ES-I3 (cell line): ENCODE measurements at regions not wholly inside any gene's neighbourhood (a gene's known extent, or its start where the extent isn't known, plus 50 kb on each side); places are given as distances from the start of the nearest gene placed in this dataset.
"Not testable (repeated sequence)": the region's sequence is repeated elsewhere in the genome, so short reads cannot be mapped to it uniquely, and the experiment has no call there.

Experiments
- H3K36me3 ChIP-seq: 2 replicates; pipeline ENCODE4 v1.6.1; 2013; ENCODE audit warnings: mild to moderate bottlenecking, low read length, control low read depth, moderate library complexity; ENCODE audit not compliant: insufficient read depth
- H3K4me1 ChIP-seq: 2 replicates; pipeline ENCODE4 v1.6.1; 2013; ENCODE audit warnings: mild to moderate bottlenecking, control low read depth, low read length; ENCODE audit not compliant: insufficient read depth
- H3K9ac ChIP-seq: 2 replicates; pipeline ENCODE4 v1.6.1; 2013; ENCODE audit warnings: low read depth, mild to moderate bottlenecking, low read length, moderate library complexity
- H3K9me3 ChIP-seq: 2 replicates; pipeline ENCODE4 v1.6.1; 2013; ENCODE audit warnings: mild to moderate bottlenecking, low read length, moderate library complexity; ENCODE audit not compliant: control insufficient read depth, insufficient read depth

- Histone ChIP-seq H3K36me3 (no peaks in the 10 kb centered on the region), H3K9me3 (no peaks in the 10 kb centered on the region), H3K9ac (no peak overlapping the region), H3K4me1 (no peaks in the 10 kb centered on the region)
Observed at GRCh38 chr16:72464052-72464451, 292.1 kb upstream of the PMFBP1 start.

GRCh38 chr16:72458035-72458434 is 286.1 kb upstream of the PMFBP1 start:
- H3K9me3 ChIP-seq = peaks cover 16% of the 10 kb centered on the region; the same call in 1 of the 2 replicates
- 0 out of 2 replicates have a peak, but pooled peaks cover 4% of the 10 kb centered on the region for H3K36me3 ChIP-seq
- no peak overlapping the region for H3K9ac ChIP-seq
- no peaks in the 10 kb centered on the region for H3K4me1 ChIP-seq

- H3K9me3 ChIP-seq = peaks cover 16% of the 10 kb centered on the region; the same call in 1 of the 2 replicates
- H3K9ac ChIP-seq = no peak overlapping the region
- H3K4me1 ChIP-seq = no peaks in the 10 kb centered on the region
- H3K36me3 ChIP-seq = 0 out of 2 replicates have a peak, but pooled peaks cover 4% of the 10 kb centered on the region
Observed at GRCh38 chr16:72457243-72457940, 285.4 kb upstream of the PMFBP1 start.

DNA sequence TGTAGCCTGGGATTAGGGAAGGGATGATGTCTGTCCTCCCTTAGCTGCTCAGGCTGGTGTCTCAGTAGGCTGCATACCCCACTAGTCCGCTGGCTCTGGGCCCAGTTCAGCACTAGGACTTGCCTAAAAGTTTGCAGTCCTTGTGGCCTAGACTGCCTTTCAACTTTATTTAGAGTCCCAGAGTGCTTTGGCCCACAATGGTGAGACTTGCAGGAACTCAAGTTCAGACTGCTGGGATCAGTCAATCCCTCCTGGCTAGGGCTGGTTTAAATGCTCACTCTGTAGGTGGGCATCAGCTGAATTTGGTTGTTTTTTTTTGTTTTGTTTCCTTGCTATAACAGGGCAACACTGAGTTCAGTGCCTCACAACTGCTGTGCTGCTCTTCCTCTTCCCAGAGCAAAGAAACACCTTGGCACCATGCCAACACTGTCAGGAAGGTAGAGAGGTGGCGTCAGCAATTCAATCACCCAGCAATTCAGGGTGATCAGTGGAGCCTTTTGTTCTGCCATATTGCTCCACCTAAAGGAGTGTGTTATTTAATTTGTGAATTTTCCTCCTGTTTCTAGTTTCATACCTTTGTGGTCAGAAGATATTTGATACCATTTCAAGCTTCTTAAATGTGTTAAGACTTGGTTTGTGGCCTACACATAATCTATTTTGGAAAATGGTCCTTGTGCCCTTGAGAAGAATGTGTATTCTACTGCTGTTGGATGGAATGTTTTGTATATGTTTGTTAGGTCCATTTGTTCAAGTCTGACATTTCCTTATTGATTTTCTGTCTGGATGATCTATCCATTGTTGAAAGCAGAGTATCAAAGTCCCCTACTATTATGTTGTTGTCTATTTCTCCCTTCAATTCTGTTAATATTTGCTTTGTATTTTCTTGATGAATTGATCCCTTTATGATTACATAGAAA is 284.0 kb upstream of the PMFBP1 start:
- H3K9me3 ChIP-seq = peaks cover 16% of the 10 kb centered on the region; the same call in 1 of the 2 replicates
- no peaks in the 10 kb centered on the region for H3K4me1 ChIP-seq
- H3K36me3 ChIP-seq = 0 out of 2 replicates have a peak, but pooled peaks cover 4% of the 10 kb centered on the region

GRCh38 chr16:72453856-72454255 is 281.9 kb upstream of the PMFBP1 start:
- H3K9ac ChIP-seq = not testable (repeated sequence)

More for the DNA sequence above, 284.0 kb upstream of the PMFBP1 start:
- no peak overlapping the region for H3K9ac ChIP-seq

DNA sequence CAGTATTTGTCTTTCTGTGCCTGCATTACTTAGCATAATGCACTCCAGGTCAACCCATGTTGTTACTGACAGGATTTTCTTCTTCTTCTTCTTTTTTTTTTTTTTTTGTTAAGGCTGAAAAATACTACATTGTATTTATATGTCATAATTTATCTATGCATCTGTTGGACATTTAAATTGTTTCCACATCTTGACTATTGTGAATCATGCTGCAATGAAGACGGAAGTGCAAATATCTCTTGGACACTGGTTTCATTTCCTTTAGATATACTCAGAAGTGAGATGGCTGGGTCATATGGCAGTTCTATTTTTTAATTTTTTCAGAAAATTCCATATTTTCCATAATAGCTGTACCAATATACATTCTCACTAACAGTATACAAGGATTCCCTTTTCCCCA is 272.7 kb upstream of the PMFBP1 start:
- Histone ChIP-seq H3K9me3 (peaks cover 4% of the 10 kb centered on the region; the same call in 1 of the 2 replicates), H3K36me3 (no peaks in the 10 kb centered on the region), H3K4me1 (no peaks in the 10 kb centered on the region), H3K9ac (no peak overlapping the region)

More at GRCh38 chr16:72453856-72454255, 281.9 kb upstream of the PMFBP1 start:
- H3K36me3 ChIP-seq, H3K4me1 ChIP-seq: not testable (repeated sequence)
- H3K9me3 ChIP-seq = peaks cover 16% of the 10 kb centered on the region; the same call in 1 of the 2 replicates

DNA sequence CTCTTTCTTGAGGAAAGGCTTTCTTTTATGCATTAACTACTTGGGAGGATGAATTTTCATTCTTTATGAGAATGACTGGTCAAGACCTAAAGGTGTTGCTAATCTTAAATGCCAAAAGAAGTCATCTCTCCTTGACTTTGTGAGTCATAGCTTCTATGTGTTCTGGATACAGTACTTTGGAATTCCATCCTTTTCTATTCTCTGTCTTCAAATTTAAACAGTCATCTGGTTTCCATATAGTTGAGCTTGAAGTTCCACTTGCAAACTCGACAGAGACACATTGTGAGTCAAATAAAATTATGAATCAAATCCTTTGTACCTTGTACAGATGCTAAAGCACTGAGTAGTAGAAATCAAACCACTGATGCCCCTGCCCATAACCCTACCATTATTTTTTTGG is 271.9 kb upstream of the PMFBP1 start:
- Histone ChIP-seq H3K9me3 (peaks cover 4% of the 10 kb centered on the region; the same call in 1 of the 2 replicates), H3K4me1 (no peaks in the 10 kb centered on the region), H3K9ac (no peak overlapping the region), H3K36me3 (no peaks in the 10 kb centered on the region)

- H3K4me1 ChIP-seq = no peaks in the 10 kb centered on the region
- no peak overlapping the region for H3K9ac ChIP-seq
- no peaks in the 10 kb centered on the region for H3K36me3 ChIP-seq
- peaks cover 4% of the 10 kb centered on the region; the same call in 1 of the 2 replicates for H3K9me3 ChIP-seq
Observed at GRCh38 chr16:72442385-72443158, 270.6 kb upstream of the PMFBP1 start.

- Histone ChIP-seq H3K9ac (no peak overlapping the region), H3K4me1 (no peaks in the 10 kb centered on the region), H3K36me3 (no peaks in the 10 kb centered on the region), H3K9me3 (peaks cover 11% of the 10 kb centered on the region)
Observed at GRCh38 chr16:72437891-72438290, 265.9 kb upstream of the PMFBP1 start.

DNA sequence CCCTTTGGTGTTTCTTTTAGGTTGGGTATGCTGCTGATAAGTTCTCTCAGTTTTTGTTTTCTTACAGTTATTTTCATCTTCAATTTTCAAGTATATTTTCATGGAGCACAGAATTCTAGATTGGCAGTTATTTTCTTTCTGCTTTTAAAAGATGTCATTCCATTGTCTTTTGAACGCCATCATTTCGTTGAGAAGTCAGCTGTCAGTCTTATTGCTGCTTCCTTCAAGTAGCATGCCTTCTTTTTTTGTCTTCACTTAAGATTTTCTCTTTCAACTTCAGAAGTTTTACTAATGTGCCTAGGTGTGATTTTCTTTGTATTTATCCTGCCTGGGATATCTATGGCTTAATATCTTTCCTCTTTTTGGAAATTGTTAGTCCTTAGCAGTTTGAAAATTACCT is 262.2 kb upstream of the PMFBP1 start:
- Histone ChIP-seq H3K9me3 (peaks cover 7% of the 10 kb centered on the region), H3K9ac (no peak overlapping the region), H3K4me1 (no peaks in the 10 kb centered on the region), H3K36me3 (no peaks in the 10 kb centered on the region)

DNA sequence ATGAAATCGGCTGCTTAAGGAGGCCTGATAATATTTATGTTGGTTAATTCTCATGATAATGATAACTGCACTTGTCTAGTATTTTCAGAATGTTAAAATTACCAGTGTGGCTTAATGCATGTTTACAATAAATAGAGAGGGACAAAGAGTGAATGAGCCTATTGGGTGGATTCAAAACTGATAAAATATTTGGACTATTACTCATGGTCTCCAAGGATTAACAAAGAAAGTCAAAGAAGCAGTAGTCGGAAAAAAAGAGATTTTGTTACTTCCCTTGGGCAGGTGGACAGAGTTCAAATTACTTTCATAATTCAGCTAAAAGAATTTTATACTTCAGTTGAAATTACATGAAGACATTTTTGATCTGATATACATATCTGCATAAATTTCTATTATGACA is 258.2 kb upstream of the PMFBP1 start:
- no peaks in the 10 kb centered on the region for H3K4me1 ChIP-seq
- no peaks in the 10 kb centered on the region for H3K36me3 ChIP-seq
- H3K9me3 ChIP-seq = peaks cover 7% of the 10 kb centered on the region
- H3K9ac ChIP-seq = no peak overlapping the region

DNA sequence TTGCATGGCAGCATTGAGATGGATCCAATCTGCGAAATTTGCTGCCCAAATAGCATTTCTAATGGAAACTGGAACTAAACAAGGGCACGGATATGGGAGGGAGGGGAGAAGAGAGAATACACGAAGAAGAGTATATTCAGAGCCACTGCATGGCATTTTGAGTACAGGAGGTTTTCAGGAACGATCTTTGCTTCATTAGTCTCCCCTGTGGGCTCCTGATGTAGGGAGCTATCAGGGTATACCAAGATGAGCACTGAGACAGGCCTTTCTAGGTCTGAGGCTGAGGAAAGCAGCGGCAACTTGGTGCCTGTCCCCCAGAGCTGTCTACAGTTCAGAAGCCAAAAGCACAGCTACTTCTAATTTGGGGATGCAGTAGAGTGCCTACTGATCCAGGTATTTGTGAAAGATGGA is 257.7 kb upstream of the PMFBP1 start:
- Histone ChIP-seq H3K36me3 (peaks cover 2% of the 10 kb centered on the region), H3K4me1 (no peaks in the 10 kb centered on the region), H3K9ac (no peak overlapping the region), H3K9me3 (peaks cover 6% of the 10 kb centered on the region)

DNA sequence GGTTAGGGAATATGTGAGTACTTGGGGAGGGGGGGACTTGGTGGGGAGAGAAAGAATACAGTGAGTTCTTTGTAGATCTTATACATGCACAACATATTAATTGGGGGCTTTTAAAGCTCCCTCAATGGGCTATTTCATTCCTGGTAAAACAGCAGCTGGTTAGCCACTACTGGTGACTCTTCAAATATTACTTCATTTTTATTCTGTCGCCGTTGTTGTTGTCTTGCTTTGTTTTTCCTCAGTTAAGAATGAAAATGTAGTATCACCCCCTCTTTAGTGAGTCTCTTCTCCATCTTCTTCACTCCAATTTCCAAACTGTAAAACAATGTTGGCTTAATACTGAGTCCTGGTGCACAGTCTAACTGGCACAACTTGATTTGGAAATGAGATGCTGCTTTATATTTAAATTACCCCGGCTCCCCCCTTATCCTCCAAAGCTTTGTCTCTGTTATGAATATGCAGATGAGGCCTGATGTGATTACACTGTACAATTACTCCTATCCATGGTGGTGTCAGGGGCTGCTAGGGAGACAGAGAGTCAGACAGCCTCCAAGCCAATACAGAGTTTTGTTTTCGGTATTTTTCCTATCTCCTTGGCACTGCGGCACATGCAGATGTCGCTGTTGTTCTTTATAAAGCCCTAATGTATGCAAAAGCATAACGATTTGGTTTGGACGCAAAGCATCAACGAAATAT is 256.9 kb upstream of the PMFBP1 start:
- no peaks in the 10 kb centered on the region for H3K4me1 ChIP-seq
- peaks cover 2% of the 10 kb centered on the region; the same call in 1 of the 2 replicates for H3K9me3 ChIP-seq
- H3K9ac ChIP-seq = no peak overlapping the region
- peaks cover 3% of the 10 kb centered on the region for H3K36me3 ChIP-seq
